Testis (tissue), 2 donors: ENCODE measurements at regions not wholly inside any gene's neighbourhood (a gene's known extent, or its start where the extent isn't known, plus 50 kb on each side); places are given as distances from the start of the nearest gene placed in this dataset.

Experiments
- DNase-seq: peaks from one replicate; pipeline ENCODE4 v3.0.0-alpha.2; 2019
- H3K27ac ChIP-seq, 2 donors: fragments of 200-600 bp; sonication (generic); one replicate each; pipeline ENCODE4 v1.5.1; 2019
- H3K27me3 ChIP-seq: fragments of 200-600 bp; sonication (generic); one replicate; pipeline ENCODE4 v1.5.1; 2019
- H3K36me3 ChIP-seq: fragments of 200-600 bp; sonication (generic); one replicate; pipeline ENCODE4 v1.5.1; 2017; ENCODE audit warnings: low read depth; ENCODE audit errors: missing control alignments
- H3K4me1 ChIP-seq: fragments of 200-600 bp; sonication (generic); one replicate; pipeline ENCODE4 v1.5.1; 2019
- H3K4me3 ChIP-seq, 2 donors: fragments of 200-600 bp; sonication (generic); one replicate each; pipeline ENCODE4 v1.5.1; 2017 to 2019
- H3K9me3 ChIP-seq: fragments of 200-600 bp; sonication (generic); one replicate; pipeline ENCODE4 v1.5.1; 2017
- CTCF ChIP-seq, 3 experiments: fragments of 450-650 bp in 2 of 3; fragments of 200-600 bp in 1 of 3; sonication (generic) in 1 of 3; IDR thresholded peaks; one replicate each; pipeline ENCODE4 v1.5.1; 2016 to 2019; ENCODE audit warnings: antibody characterized with exemption in 3 of 3, mild to moderate bottlenecking in 2 of 3, moderate library complexity in 1 of 3
- POLR2A ChIP-seq: fragments of 450-650 bp; IDR thresholded peaks from one replicate; pipeline ENCODE4 v1.6.1; 2017; ENCODE audit warnings: antibody characterized with exemption, mild to moderate bottlenecking, moderate library complexity
- WGBS, 2 donors: methylation state at CpG; one replicate each; pipeline ENCODE4 v1.1.5; 2018; 5-methylcytosine and 5-hydroxymethylcytosine counted together
- intact Hi-C: fragments of 100-400 bp; cut with DNase I; formaldehyde crosslinking; loops from one replicate; pipeline ENCODE4 v1.15.1; 2023; ENCODE audit warnings: low total_unique reads

- TF ChIP-seq CTCF (IDR thresholded peaks at IDR 0.05) (no peak), POLR2A (no peak)
- H3K36me3 ChIP-seq: no peaks in the 10 kb centered on the region
- 48 to 51% methylated on average over 11 of the region's 11 CpGs for WGBS, 2 donors
- H3K27me3 ChIP-seq: no peaks in the 10 kb centered on the region
- peaks cover 3% of the 10 kb centered on the region for H3K4me1 ChIP-seq
- H3K4me3 ChIP-seq: no peak overlapping the region
- no peaks in the 10 kb centered on the region for H3K9me3 ChIP-seq
- intact Hi-C loops: no loop called here
- no peak overlapping the region for H3K27ac ChIP-seq
- DNase-seq: no peak
Measured at GRCh38 chr7:98557538-98558031, 59.5 kb upstream of the NPTX2 start.

- no peak overlapping the region for H3K27ac ChIP-seq
- H3K4me1 ChIP-seq: peaks cover 3% of the 10 kb centered on the region
- no peak for DNase-seq
- H3K4me3 ChIP-seq: no peak overlapping the region
- H3K27me3 ChIP-seq: no peaks in the 10 kb centered on the region
- H3K9me3 ChIP-seq: no peaks in the 10 kb centered on the region
- 78 to 83% methylated on average over 12 of the region's 12 CpGs for WGBS, 2 donors
- TF ChIP-seq POLR2A (no peak), CTCF (IDR thresholded peaks at IDR 0.05) (no peak)
- intact Hi-C loops: no loop called here
- H3K36me3 ChIP-seq: no peaks in the 10 kb centered on the region
Measured at GRCh38 chr7:98556288-98556687, 60.8 kb upstream of the NPTX2 start.

- no peak overlapping the region for H3K4me3 ChIP-seq
- WGBS, 2 donors: 75 to 82% methylated on average over 3 of the region's 3 CpGs
- intact Hi-C loops: no loop called here
- peaks cover 3% of the 10 kb centered on the region for H3K4me1 ChIP-seq
- no peaks in the 10 kb centered on the region for H3K9me3 ChIP-seq
- no peak for DNase-seq
- H3K36me3 ChIP-seq: no peaks in the 10 kb centered on the region
- no peak overlapping the region for H3K27ac ChIP-seq
- H3K27me3 ChIP-seq: no peaks in the 10 kb centered on the region
- TF ChIP-seq CTCF (IDR thresholded peaks at IDR 0.05): no peak
- TF ChIP-seq POLR2A: no peak
Measured at GRCh38 chr7:98555403-98555802, 61.7 kb upstream of the NPTX2 start.

- Histone ChIP-seq H3K27ac (no peak overlapping the region), H3K27me3 (no peaks in the 10 kb centered on the region), H3K4me1 (peaks cover 3% of the 10 kb centered on the region), H3K36me3 (no peaks in the 10 kb centered on the region), H3K4me3 (no peak overlapping the region), H3K9me3 (no peaks in the 10 kb centered on the region)
- TF ChIP-seq POLR2A (no peak), CTCF (IDR thresholded peaks at IDR 0.05) (no peak)
- WGBS, 2 donors: 77 to 85% methylated on average over 7 of the region's 7 CpGs
- no peak for DNase-seq
- intact Hi-C loops: no loop called here
Measured at GRCh38 chr7:98553666-98554065, 63.4 kb upstream of the NPTX2 start.

GRCh38 chr7:98551611-98552273, 65.3 kb upstream of the NPTX2 start:
- H3K27me3 ChIP-seq: no peaks in the 10 kb centered on the region
- H3K4me1 ChIP-seq: no peaks in the 10 kb centered on the region
- no peaks in the 10 kb centered on the region for H3K36me3 ChIP-seq
- no peak overlapping the region for H3K4me3 ChIP-seq
- TF ChIP-seq POLR2A (no peak), CTCF (IDR thresholded peaks at IDR 0.05) (no peak)
- DNase-seq: no peak
- 57 to 69% methylated on average over 9 of the region's 9 CpGs for WGBS, 2 donors
- H3K27ac ChIP-seq: no peak overlapping the region
- intact Hi-C loops: no loop called here
- H3K9me3 ChIP-seq: no peaks in the 10 kb centered on the region
